ENCODE measurements at regions not wholly inside any gene's neighbourhood (a gene's known extent, or its start where the extent isn't known, plus 50 kb on each side); places are given as distances from the start of the nearest gene placed in this dataset.

GRCh38 chr12:115823635-115824034, 453.9 kb downstream of the MED13L start:
- H3K4me2 ChIP-seq (ENCODE audit: low read length): no peak overlapping the region
- H3K4me3 ChIP-seq (ENCODE audit: low read length): no peak overlapping the region
- no peaks in the 10 kb centered on the region for H3K36me3 ChIP-seq (ENCODE audit: low read depth, low read length)
- ATAC-seq: no peak
- H3K9me3 ChIP-seq (ENCODE audit: low read length): no peaks in the 10 kb centered on the region
- no peak overlapping the region for H2AFZ ChIP-seq (ENCODE audit: low read length)
- peaks cover 42% of the 10 kb centered on the region for H3K27me3 ChIP-seq (ENCODE audit: low read length)
- H3K4me1 ChIP-seq (ENCODE audit: insufficient read depth, low read length): no peaks in the 10 kb centered on the region
- H4K20me1 ChIP-seq (ENCODE audit: low read length): no peaks in the 10 kb centered on the region
- intact Hi-C loops (cut with micrococcal nuclease): no loop called here
- H3K9ac ChIP-seq (ENCODE audit: low read length): no peak overlapping the region
- POLR2A ChIA-PET (ENCODE audit: unreplicated experiment): no interaction called here
- BruUV-seq (replicated peaks): no TSS peak
- H3F3A ChIP-seq (ENCODE audit: low read length, unreplicated experiment): no peaks in the 10 kb centered on the region
- DNase-seq: no peak
- H3K9me2 ChIP-seq (replicated peaks; ENCODE audit: low read length): no peaks in the 10 kb centered on the region
- TF ChIP-seq, protein P1, sequence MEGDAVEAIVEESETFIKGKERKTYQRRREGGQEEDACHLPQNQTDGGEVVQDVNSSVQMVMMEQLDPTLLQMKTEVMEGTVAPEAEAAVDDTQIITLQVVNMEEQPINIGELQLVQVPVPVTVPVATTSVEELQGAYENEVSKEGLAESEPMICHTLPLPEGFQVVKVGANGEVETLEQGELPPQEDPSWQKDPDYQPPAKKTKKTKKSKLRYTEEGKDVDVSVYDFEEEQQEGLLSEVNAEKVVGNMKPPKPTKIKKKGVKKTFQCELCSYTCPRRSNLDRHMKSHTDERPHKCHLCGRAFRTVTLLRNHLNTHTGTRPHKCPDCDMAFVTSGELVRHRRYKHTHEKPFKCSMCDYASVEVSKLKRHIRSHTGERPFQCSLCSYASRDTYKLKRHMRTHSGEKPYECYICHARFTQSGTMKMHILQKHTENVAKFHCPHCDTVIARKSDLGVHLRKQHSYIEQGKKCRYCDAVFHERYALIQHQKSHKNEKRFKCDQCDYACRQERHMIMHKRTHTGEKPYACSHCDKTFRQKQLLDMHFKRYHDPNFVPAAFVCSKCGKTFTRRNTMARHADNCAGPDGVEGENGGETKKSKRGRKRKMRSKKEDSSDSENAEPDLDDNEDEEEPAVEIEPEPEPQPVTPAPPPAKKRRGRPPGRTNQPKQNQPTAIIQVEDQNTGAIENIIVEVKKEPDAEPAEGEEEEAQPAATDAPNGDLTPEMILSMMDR (conservative IDR thresholded peaks at IDR 0.05; ENCODE audit: low read depth, low read length): no peak
- CTCF ChIA-PET: no interaction called here
- no peak overlapping the region for H3K27ac ChIP-seq (ENCODE audit: low read length)
- no peaks in the 10 kb centered on the region for H3K79me2 ChIP-seq (ENCODE audit: low read length)

- no peak overlapping the region for H3K4me2 ChIP-seq (ENCODE audit: low read length)
- H3K9me3 ChIP-seq (ENCODE audit: low read length): no peaks in the 10 kb centered on the region
- POLR2A ChIA-PET (ENCODE audit: unreplicated experiment): no interaction called here
- no peak for TF ChIP-seq EZH2phosphoT487 (IDR thresholded peaks at IDR 0.05; ENCODE audit: borderline replicate concordance, low read length)
- TF ChIP-seq, protein P1 (conservative IDR thresholded peaks at IDR 0.05; ENCODE audit: low read depth, low read length): no peak
- TF ChIP-seq EZH2 (IDR thresholded peaks at IDR 0.05; ENCODE audit: low read length, unreplicated experiment): no peak
- peaks cover 60% of the 10 kb centered on the region for H3K27me3 ChIP-seq (ENCODE audit: low read length)
- DNase-seq (no peak), ATAC-seq (no peak)
- no peak overlapping the region for H3K9ac ChIP-seq (ENCODE audit: low read length)
- H4K20me1 ChIP-seq (ENCODE audit: low read length): no peaks in the 10 kb centered on the region
- no peaks in the 10 kb centered on the region for H3K36me3 ChIP-seq (ENCODE audit: low read depth, low read length)
- H3K4me1 ChIP-seq (ENCODE audit: insufficient read depth, low read length): no peaks in the 10 kb centered on the region
- no peak overlapping the region for H2AFZ ChIP-seq (ENCODE audit: low read length)
- H3K79me2 ChIP-seq (ENCODE audit: low read length): no peaks in the 10 kb centered on the region
- BruUV-seq (replicated peaks): no TSS peak
- no peak overlapping the region for H3K4me3 ChIP-seq (ENCODE audit: low read length)
- no peak overlapping the region for H3K27ac ChIP-seq (ENCODE audit: low read length)
- no peaks in the 10 kb centered on the region for H3F3A ChIP-seq (ENCODE audit: low read length, unreplicated experiment)
- CTCF ChIA-PET: no interaction called here
- intact Hi-C loops (cut with micrococcal nuclease): no loop called here
- no peaks in the 10 kb centered on the region for H3K9me2 ChIP-seq (replicated peaks; ENCODE audit: low read length)
Measured at GRCh38 chr12:115820656-115821055, 456.8 kb downstream of the MED13L start.

GRCh38 chr12:115818973-115819372, 458.5 kb downstream of the MED13L start:
- H3K4me2 ChIP-seq (ENCODE audit: low read length): no peak overlapping the region
- POLR2A ChIA-PET (ENCODE audit: unreplicated experiment): no interaction called here
- peaks cover 64% of the 10 kb centered on the region for H3K27me3 ChIP-seq (ENCODE audit: low read length)
- no peaks in the 10 kb centered on the region for H3F3A ChIP-seq (ENCODE audit: low read length, unreplicated experiment)
- H3K9ac ChIP-seq (ENCODE audit: low read length): no peak overlapping the region
- no peak overlapping the region for H3K4me3 ChIP-seq (ENCODE audit: low read length)
- H3K79me2 ChIP-seq (ENCODE audit: low read length): no peaks in the 10 kb centered on the region
- no peaks in the 10 kb centered on the region for H3K36me3 ChIP-seq (ENCODE audit: low read depth, low read length)
- H4K20me1 ChIP-seq (ENCODE audit: low read length): no peaks in the 10 kb centered on the region
- no peaks in the 10 kb centered on the region for H3K4me1 ChIP-seq (ENCODE audit: insufficient read depth, low read length)
- TF ChIP-seq, protein P1 (conservative IDR thresholded peaks at IDR 0.05; ENCODE audit: low read depth, low read length): no peak
- TF ChIP-seq EZH2phosphoT487 (IDR thresholded peaks at IDR 0.05; ENCODE audit: borderline replicate concordance, low read length) (no peak), EZH2 (IDR thresholded peaks at IDR 0.05; ENCODE audit: low read length, unreplicated experiment) (no peak)
- no peak overlapping the region for H3K27ac ChIP-seq (ENCODE audit: low read length)
- ATAC-seq (no peak), DNase-seq (no peak)
- H3K9me2 ChIP-seq (replicated peaks; ENCODE audit: low read length): no peaks in the 10 kb centered on the region
- BruUV-seq (replicated peaks): no TSS peak
- intact Hi-C loops (cut with micrococcal nuclease): no loop called here
- CTCF ChIA-PET: no interaction called here
- H3K9me3 ChIP-seq (ENCODE audit: low read length): no peaks in the 10 kb centered on the region
- H2AFZ ChIP-seq (ENCODE audit: low read length): no peak overlapping the region
